ENCODE measurements at regions not wholly inside any gene's neighbourhood (a gene's known extent, or its start where the extent isn't known, plus 50 kb on each side); places are given as distances from the start of the nearest gene placed in this dataset.

GRCh38 chr9:124183772-124184171 lies 74.0 kb upstream of the NEK6 start:
- no peak for TF ChIP-seq POLR2AphosphoS5 (IDR thresholded peaks at IDR 0.05; ENCODE audit: low read depth, low read length)
- TF ChIP-seq CTCF (IDR thresholded peaks at IDR 0.05) = no peak
- no peak for TF ChIP-seq REST (IDR thresholded peaks at IDR 0.05; ENCODE audit: insufficient read depth in 1 of 2, low read depth in 2 of 2, low read length in 1 of 2)
- no peak for TF ChIP-seq TCF7L2 (IDR thresholded peaks at IDR 0.05; ENCODE audit: low read depth, low read length)
- TF ChIP-seq SIN3A (IDR thresholded peaks at IDR 0.05; ENCODE audit: borderline replicate concordance, insufficient read depth, low read depth, low read length) = no peak
